GM18519 (cell line): ENCODE measurements at regions not wholly inside any gene's neighbourhood (a gene's known extent, or its start where the extent isn't known, plus 50 kb on each side); places are given as distances from the start of the nearest gene placed in this dataset.
"Not testable (repeated sequence)": the region's sequence is repeated elsewhere in the genome, so short reads cannot be mapped to it uniquely, and the experiment has no call there.

Experiments used
- ATAC-seq: cut with Tn5 transposase; IDR thresholded peaks from one replicate; pipeline ENCODE4 v1.9.1; 2021; ENCODE audit warnings: mild to moderate bottlenecking, moderate library complexity; ENCODE audit not compliant: unreplicated experiment, low FRiP score

DNA sequence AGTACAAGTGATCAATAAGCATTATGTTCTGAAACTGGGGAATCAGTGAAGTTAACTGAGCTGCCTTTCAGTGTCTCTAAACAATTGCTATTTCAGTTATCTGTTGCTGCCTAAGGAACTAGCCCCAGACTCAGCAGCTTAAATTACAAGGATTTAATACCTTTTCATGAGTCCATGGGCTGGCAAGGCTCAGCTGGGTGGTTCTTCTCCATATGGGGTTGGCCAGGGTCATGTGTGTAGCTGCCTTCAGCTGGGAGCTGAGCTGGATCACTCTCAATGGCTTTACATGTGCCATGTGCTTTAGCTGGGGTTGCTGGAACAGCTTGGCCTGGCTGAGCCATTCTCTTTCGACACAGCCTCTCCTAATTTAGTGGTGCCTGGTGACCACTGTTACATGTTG lies 295.0 kb upstream of the NCAM1 start:
- no peak for ATAC-seq

DNA sequence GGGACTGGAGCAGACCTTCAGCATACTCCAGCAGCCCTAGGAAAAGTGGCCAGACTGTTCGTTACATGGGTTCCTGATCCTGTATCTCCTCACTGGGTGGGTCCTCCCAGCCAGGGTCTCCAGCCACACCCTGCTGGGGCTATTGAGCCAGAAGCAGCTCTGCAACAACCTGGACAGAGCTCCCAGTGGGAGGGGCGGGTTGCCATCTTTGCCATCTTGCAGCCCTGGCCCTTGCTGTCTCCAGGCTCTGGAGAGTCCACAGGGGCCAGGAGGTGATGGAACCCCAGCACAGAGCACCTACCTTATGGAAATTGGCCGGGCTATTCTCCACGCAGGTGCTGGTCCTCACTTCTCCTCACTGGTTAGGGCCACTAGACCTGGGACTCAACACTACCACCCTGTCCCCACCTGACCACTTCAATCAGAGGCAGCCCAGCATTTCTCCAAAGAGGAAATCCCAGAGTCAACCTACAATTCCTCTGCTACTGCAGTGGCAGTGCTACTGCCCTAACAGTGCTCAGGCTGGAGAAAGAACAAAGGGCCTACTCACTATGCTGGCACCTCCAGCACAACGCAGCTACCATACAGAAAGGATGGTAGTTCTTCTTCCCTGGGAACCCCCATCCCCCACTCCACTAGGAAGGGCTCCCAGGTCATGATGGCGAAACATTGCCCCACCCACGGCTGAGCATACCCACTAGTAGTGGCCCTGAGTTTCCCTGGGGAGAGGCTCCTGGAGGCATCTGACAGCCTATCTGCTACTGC lies 290.2 kb upstream of the NCAM1 start:
- no peak for ATAC-seq

DNA sequence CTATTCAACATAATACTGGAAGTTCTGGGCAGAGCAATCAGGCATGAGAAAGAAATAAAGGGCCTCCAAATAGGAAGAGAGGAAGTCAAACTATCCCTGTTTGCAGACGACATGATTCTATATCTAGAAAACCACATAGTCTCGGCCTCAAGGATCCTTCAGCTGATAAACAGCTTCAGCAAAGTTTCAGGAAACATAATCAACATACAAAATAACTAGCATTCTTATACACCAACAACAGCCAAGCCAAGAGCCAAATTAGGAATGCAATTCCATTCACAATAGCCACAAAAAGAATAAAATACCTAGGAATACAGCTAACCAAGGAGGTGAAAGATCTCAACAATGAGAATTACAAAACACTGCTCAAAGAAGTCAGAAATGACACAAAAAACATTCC lies 287.8 kb upstream of the NCAM1 start:
- ATAC-seq = not testable (repeated sequence)

DNA sequence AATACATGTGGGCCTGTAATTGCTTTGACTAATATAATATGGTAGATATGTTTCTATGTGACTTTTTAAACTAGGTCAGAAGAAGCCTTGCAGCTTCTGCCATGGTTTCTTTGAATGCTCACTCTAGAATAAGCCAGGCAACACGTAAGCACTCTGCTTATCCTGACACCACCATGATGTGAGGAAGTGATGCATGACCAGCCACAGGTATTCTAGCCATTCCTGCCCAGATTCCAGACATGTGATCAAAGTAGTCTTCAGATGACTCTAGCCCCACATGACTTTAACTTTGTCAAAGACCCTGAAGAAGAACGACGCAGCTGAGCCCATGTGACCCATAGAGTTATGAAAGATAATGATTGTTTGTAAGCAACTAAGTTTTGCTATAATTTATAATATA lies 276.1 kb upstream of the NCAM1 start:
- ATAC-seq = no peak

DNA sequence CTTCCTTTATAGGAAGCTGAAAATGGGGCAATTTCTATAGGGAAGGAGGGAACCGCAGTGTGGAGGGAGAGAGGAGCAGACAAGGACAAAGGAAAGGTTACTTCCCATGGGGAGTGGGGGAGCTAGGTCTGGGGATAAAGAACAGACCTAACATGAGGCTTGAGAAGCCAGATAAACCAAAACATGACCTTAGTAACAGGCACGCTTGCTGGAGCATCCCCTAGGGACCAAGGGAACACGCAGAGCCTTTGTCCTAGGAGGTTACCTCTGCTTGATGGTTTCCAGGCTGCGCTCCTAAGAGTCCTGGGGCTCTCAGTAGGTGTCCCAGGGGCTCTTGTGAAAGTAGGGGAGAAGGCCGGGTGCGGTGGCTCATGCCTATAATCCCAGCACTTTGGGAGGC lies 271.4 kb upstream of the NCAM1 start:
- ATAC-seq = no peak

DNA sequence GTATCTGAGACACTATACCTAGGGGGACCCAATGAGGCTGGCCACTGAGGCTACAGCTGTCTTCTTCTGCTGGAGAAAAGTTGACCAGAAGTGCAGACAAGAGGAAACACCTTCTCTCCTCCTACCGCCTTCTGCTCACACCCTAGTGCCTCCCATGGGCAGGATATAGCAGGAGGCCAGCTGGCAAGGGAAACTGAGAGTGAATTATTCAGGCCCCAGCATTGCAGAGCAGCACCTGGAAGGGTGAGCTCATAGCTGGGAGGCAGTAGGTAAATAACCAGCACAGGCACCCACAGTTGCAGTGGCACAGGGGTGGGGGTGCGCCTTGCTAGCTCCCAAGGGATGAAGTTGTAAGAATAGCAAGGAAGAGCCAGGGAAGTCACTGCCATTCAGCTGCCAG lies 267.4 kb upstream of the NCAM1 start:
- no peak for ATAC-seq

DNA sequence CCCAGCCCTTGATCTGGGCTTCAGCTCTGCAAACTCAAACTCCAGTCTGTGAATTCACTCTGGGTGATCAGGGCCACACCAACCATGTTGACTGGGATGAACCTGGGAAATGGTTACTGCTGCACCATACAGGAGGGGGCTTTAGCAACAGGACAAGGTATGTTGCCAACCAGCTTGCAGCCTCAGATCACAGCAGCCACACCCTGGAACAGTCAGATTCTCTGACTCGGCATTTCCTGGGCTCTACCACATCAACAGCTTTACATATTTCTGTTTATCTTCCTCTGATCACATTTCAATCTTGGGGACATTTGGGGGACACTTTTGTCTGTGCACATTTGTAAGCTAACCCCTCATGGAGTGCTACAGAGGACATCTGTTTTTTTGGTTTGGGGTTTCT lies 267.0 kb upstream of the NCAM1 start:
- ATAC-seq = no peak

DNA sequence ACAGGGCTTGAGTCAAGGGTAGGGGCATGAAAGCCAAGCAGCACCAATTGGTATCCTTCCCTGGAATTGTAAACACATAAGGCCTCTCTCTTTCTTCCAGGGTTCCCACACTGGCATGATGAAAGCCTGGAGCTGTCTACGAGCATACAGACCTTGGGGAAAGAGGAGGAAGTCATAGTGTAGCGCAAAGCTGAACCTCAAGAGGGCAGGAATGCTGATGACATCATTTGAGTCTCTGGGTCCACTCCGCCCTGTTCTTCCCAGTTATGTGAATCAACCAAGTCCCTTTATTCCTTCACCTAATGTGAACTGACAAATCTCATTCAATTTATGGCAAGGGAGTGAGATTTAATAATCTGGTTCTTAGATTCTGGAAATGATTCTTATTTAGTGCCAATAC lies 266.4 kb upstream of the NCAM1 start:
- ATAC-seq = no peak

DNA sequence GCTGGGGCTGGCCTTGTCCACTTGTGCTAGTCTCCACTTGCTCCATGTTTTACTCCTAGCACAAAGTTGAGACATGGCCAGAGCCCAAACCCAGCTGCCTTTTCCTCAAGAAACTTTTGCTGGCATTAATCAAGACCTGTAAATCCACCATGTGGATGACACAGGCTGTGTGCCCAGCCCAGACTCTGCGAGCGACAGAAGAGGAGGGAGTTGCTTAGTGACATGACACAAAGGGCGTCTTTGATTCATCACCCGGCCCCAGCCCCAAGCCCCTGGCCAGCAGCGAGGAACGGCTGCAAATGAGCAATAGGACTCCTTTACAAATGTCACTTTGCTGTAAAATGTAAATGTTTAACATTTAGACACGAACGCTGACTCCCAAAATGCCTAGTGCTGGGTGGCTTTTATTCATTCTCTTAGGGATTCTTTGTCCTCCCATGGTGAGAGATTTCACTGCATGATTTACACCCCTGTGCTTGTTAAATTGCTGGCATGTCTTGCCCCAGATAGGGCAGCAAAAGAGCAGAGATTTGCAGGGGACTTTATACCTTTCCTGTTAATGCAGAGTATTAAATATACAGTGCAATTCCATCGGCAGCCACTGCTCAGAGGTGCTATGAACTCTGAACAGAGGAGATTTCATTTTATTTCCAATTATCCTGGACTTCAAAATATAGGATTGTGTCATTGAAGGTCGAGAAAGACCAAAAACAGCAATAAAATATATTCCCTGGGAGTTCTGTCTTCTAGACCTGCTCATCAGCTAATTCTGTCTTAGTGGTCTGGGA lies 263.6 kb upstream of the NCAM1 start:
- no peak for ATAC-seq

DNA sequence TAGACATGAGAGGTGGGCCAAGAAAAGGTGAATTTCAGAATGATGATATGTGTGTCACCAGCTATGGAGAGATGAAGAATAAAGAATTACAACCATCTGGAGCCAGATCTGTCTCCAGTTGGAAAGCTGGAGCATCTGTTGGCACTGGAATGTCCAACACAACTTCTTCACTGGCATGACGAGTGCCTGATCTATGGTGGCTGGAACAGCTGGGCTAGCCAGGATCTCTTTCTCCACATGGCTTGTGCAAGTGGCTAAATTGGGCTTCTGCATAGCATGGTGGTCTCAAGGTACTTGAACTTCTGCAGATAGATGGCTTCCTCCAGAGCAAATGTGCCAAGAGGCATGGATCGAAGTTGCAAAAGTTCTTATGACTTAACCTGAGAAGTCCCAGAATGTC lies 256.1 kb upstream of the NCAM1 start:
- ATAC-seq = no peak

DNA sequence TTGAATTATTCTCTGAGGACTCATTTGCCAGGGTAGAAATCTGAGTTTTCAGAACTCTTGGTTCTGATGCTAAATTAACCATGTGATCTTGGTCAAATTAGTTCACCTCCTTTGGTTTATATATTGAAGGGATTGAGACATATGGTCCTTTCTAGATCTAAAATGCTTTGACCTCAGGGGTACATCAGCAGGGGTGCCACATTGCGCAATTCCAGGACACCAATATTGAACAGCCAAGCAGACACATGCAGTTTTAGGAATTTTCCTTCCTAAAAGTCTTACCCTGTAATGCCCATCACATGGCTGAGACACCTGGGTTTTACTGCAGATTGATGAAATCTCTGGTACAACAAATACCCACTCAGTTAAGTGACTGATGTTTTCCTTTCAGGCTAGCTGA lies 254.4 kb upstream of the NCAM1 start:
- no peak for ATAC-seq

DNA sequence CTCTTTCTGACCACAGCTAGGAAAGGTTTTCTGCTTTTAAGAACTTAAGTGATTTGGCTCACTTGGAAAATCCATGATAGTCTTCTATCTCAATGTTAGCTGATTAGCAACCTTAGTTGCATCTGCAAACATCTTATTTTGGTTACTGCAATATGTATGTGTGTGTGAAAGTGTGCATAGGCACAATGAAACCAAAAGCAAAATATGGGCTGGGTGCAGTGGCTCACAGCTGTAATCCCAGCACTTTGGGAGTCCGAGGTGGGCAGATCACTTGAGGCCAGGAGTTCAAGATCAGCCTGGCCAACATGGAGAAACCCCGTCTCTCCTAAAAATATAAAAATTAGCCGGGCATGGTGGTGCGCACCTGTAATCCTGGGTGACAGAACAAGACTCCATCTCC lies 246.9 kb upstream of the NCAM1 start:
- ATAC-seq = not testable (repeated sequence)

DNA sequence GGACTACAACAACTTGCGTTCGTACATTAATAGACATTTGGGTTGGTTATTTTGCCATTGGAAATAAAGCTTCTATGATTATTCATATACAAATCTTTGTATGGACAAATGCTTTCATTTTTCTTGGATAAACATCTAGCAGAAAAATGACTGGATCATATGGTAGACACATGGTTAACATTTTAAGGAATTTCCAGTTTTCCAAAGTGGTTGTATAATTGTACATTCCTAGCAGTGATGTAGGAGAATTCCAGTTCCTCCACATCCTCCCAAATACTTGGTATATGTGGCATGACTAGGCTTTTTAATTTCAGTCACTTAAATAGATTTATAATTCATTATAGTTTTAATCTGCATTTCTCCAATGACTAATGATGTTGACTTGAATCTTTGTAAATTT lies 246.2 kb upstream of the NCAM1 start:
- no peak for ATAC-seq

DNA sequence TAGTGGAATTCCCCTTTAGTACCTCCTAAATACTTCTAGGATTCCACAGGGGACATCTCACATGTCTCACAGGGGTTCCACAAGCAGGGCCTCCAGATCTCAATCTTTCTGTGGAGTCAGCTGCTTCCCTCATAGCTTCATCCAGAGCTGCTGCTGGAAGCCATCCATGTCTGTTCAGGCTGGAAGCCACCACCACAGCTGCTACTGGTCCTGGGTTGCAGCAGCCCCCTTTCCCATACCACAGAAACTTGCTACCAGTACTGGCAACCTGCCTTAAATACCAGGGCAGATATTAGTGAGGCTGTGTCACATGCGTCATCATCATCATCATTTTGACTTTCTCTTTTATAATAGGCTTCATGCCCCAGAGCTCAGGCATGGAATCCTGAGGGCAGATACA lies 242.7 kb upstream of the NCAM1 start:
- ATAC-seq = no peak

DNA sequence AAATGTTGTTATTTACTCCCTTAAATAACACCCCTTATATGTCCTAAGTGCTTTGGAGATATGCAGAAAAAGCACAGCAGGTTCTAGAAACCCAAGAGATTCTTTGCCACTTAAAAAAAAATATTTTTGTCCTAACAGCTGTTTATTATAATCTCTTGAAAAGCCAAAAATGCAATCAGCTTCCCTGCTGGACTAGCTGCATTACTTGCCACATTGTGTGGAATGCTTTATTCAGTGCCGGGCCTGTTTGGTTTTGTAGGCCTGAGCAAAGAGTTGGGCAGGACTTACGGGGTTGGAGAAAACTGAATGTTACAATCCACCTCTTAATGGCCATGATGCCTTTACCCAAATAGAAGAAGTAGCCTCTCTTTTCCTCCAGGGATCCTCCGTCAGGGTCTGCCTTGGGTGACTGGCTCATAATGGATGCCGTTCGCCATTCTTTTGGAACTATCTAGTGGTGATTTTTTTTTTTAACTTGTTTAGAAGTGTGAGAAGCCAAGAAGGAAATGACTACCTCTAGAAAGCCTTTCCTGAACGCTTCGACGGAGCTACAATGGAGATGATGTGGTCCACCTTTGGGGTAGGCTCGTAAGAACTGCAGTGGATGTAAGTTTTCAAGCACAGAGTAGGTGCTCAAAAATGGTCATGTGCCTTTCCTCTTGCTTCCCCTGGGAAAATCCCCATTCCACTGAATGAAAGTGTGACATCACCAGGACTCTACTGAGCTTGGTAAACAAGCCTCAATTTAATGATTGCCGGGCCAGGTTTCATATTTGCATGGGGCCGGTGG lies 241.3 kb upstream of the NCAM1 start:
- ATAC-seq = no peak

DNA sequence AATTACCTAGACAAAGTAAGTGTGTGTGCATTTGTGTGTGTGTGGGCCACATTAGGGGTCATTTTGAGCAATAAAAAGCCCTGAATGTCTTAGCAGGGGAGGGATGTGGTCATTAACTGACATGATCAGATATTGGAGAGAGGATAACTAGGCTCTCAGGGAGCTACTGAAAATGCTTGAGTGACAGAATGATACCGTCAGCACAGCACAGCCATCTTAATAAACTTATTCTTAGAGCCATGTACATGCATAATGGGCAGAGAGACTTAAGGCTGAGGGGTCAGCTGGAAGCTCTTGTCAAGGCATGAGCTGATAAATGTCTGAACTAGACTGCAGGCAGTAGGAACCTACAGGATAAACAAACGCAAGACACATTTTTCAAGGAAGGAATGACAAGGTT lies 239.1 kb upstream of the NCAM1 start:
- ATAC-seq = no peak

DNA sequence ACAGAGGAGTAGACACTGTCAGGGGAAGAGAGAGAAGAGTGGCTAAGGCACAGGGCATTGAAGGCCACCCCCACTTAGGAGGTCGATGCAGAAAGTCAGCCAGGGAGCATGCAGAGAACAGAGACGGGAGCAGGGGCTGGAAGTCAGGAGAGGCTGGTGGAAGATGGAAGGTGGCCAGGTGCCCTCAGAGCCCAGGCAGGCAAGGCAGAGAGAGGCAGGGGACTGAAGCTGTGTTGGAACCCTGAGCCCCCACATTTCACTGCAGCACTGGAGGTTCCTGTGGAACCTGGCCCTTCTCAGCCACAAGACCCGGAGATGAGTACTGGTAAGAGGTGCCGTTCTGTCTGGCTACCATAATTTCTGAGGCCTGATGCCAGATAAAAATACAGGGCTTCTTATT lies 238.3 kb upstream of the NCAM1 start:
- no peak for ATAC-seq

DNA sequence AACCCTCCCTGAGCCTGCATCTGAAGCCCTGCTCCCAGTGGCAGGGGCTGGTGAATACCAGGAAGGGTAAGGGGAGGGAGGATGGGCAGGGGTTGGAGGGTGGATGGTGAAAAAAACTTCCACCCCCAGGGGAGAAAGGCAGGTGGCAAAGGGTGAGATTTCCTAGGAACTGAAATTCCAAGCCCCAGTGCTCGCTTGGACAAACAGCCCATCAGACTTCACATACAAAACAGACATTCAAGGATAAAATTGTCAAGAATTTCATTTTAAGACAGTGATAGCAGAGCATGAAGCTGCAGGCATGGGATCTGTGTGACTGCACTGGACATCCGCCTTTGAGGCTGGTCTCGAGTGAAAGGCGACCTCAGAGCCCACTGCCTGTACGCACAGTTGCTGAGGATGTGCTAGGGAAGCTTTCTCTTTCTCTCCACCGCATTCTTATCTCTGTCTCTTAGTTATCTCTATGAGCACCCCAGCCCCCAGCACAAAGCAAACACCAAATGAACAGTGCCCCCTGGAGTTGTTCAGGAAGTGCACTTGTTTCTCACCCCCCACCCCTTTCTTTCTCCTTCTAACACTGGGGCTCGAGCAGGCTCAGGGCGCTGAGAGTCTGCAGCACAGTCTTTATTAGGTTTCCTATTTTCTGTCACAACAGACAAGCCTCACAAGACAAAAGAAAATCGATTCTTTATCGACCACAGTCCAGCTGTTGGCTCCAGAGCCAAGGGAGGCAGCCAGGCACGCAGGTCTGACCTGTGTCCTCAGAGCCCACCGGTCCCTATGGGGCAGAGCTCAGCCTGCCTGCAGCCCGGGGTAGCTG lies 237.3 kb upstream of the NCAM1 start:
- ATAC-seq = no peak

DNA sequence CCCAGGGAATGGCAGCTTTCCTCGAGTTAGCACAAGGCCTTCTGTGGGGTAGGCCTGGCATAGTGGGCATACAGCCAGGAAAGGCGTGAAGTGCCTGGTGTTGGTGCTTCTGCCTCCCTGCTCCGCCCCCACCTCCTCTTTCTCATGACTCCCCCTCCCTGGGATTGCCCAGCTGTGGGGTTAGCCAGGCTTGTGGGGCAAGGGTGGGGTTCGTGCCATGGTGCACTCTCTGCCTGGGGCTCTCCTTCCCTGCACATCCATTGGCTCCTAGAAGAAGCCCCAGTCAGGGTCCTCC lies 236.8 kb upstream of the NCAM1 start:
- no peak for ATAC-seq

DNA sequence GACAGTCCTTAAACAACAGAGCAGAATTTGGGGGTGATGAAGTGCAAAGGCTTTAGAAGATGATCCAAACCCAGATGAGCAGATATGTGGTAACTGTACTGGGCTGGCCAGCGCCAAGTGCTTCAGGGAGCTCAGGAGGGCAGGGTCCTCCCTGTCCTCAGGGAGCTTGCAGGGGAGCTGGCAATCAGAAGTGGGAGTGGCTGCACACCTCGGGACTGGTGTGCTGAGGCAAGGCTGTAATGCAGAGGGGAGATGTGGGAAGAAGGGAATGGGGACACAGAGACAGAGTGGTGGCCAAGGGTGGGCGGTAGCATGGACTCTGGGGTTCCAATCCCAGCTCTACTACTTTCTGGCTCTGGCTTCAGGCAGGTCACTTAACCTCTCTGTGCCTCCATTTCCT lies 235.6 kb upstream of the NCAM1 start:
- ATAC-seq = no peak

DNA sequence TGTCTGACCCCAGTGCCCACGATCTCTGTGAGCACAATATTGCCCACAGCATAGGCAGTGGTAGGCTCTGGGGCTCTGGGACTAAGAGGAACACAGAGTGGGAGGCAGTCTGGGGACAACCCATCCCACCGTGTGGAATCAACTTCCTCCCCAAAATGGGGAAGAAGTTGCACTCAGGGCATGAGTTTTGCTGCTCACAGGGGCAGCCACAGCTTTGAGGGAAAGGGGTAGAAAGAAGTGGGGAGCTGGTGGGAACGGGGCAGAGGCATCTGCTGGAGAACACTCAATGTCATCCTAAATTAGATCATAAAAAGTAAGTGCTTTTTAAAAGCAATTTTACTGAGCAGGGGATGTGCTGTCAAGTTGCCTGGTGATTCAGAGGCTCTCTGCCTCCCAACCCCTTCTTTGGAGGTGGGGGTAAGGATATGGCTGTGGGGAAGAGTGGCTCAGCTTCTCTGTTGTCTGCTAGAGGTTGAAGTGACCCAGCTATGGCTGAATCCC lies 233.8 kb upstream of the NCAM1 start:
- ATAC-seq = no peak
